Parathyroid adenoma (tissue), 2 donors: ENCODE measurements at regions not wholly inside any gene's neighbourhood (a gene's known extent, or its start where the extent isn't known, plus 50 kb on each side); places are given as distances from the start of the nearest gene placed in this dataset.

Experiments
- H2AFZ ChIP-seq: fragments of 300-600 bp; sonication (generic); one replicate; pipeline ENCODE4 v1.7.0; 2017; ENCODE audit warnings: antibody characterized with exemption, mild to moderate bottlenecking
- H3K27ac ChIP-seq: fragments of 300-600 bp; sonication (generic); one replicate; pipeline ENCODE4 v1.7.0; 2017
- H3K27me3 ChIP-seq: fragments of 300-600 bp; sonication (generic); one replicate; pipeline ENCODE4 v1.7.0; 2017; ENCODE audit warnings: low read length; ENCODE audit not compliant: control insufficient read depth, insufficient read depth
- H3K36me3 ChIP-seq: fragments of 300-600 bp; sonication (generic); one replicate; pipeline ENCODE4 v1.7.0; 2017; ENCODE audit warnings: low read length; ENCODE audit not compliant: control insufficient read depth, insufficient read depth
- H3K4me1 ChIP-seq: fragments of 300-600 bp; sonication (generic); one replicate; pipeline ENCODE4 v1.7.0; 2017; ENCODE audit warnings: control low read depth
- H3K4me2 ChIP-seq: fragments of 300-600 bp; sonication (generic); one replicate; pipeline ENCODE4 v1.7.0; 2017; ENCODE audit warnings: low read length
- H3K4me3 ChIP-seq: fragments of 300-600 bp; sonication (generic); one replicate; pipeline ENCODE4 v1.7.0; 2017; ENCODE audit warnings: low read depth, low read length
- H3K79me2 ChIP-seq: fragments of 300-600 bp; sonication (generic); one replicate; pipeline ENCODE4 v1.7.0; 2017; ENCODE audit warnings: control low read depth
- H3K9ac ChIP-seq: fragments of 300-600 bp; sonication (generic); one replicate; pipeline ENCODE4 v1.7.0; 2017; ENCODE audit warnings: mild to moderate bottlenecking
- H3K9me3 ChIP-seq: fragments of 300-600 bp; sonication (generic); one replicate; pipeline ENCODE4 v1.7.0; 2017; ENCODE audit warnings: low read length; ENCODE audit not compliant: control insufficient read depth
- CTCF ChIP-seq: fragments of 300-600 bp; sonication (generic); IDR thresholded peaks from one replicate; pipeline ENCODE4 v1.7.0; 2017; ENCODE audit warnings: antibody characterized with exemption, mild to moderate bottlenecking
- donor health status: primary hyperparathyroidism.

GRCh38 chr3:61311044-61311443 lies 59.8 kb upstream of the FHIT start:
- H3K4me2 ChIP-seq, result no peak overlapping the region
- no peak overlapping the region for H3K27ac ChIP-seq
- no peaks in the 10 kb centered on the region for H3K9me3 ChIP-seq
- no peaks in the 10 kb centered on the region for H3K36me3 ChIP-seq
- no peak overlapping the region for H2AFZ ChIP-seq
- no peaks in the 10 kb centered on the region for H3K79me2 ChIP-seq
- H3K27me3 ChIP-seq, result no peaks in the 10 kb centered on the region
- H3K9ac ChIP-seq, result no peak overlapping the region
- H3K4me1 ChIP-seq, result no peaks in the 10 kb centered on the region
- TF ChIP-seq CTCF, result no peak
- H3K4me3 ChIP-seq, result no peak overlapping the region

- Histone ChIP-seq H3K27ac (no peak overlapping the region), H3K9me3 (no peaks in the 10 kb centered on the region), H3K9ac (no peak overlapping the region), H3K79me2 (no peaks in the 10 kb centered on the region), H3K27me3 (no peaks in the 10 kb centered on the region), H2AFZ (no peak overlapping the region), H3K36me3 (no peaks in the 10 kb centered on the region), H3K4me2 (no peak overlapping the region), H3K4me3 (no peak overlapping the region), H3K4me1 (no peaks in the 10 kb centered on the region)
- no peak for TF ChIP-seq CTCF
Observed at GRCh38 chr3:61315871-61316270, 64.6 kb upstream of the FHIT start.

GRCh38 chr3:61323094-61323493 lies 71.8 kb upstream of the FHIT start:
- Histone ChIP-seq H3K9ac (no peak overlapping the region), H3K79me2 (no peaks in the 10 kb centered on the region), H3K27ac (no peak overlapping the region), H3K36me3 (no peaks in the 10 kb centered on the region), H3K4me2 (no peak overlapping the region), H3K4me1 (no peaks in the 10 kb centered on the region), H3K9me3 (no peaks in the 10 kb centered on the region), H2AFZ (no peak overlapping the region), H3K4me3 (no peak overlapping the region), H3K27me3 (no peaks in the 10 kb centered on the region)
- no peak for TF ChIP-seq CTCF

GRCh38 chr3:61331929-61332552 lies 80.8 kb upstream of the FHIT start:
- no peaks in the 10 kb centered on the region for H3K79me2 ChIP-seq
- no peak overlapping the region for H3K4me2 ChIP-seq
- no peak overlapping the region for H3K9ac ChIP-seq
- H3K27me3 ChIP-seq, result no peaks in the 10 kb centered on the region
- H3K4me1 ChIP-seq, result no peaks in the 10 kb centered on the region
- no peaks in the 10 kb centered on the region for H3K36me3 ChIP-seq
- no peak overlapping the region for H2AFZ ChIP-seq
- no peak overlapping the region for H3K27ac ChIP-seq
- no peaks in the 10 kb centered on the region for H3K9me3 ChIP-seq
- TF ChIP-seq CTCF, result no peak
- no peak overlapping the region for H3K4me3 ChIP-seq
